ENCODE measurements at regions not wholly inside any gene's neighbourhood (a gene's known extent, or its start where the extent isn't known, plus 50 kb on each side); places are given as distances from the start of the nearest gene placed in this dataset.

DNA sequence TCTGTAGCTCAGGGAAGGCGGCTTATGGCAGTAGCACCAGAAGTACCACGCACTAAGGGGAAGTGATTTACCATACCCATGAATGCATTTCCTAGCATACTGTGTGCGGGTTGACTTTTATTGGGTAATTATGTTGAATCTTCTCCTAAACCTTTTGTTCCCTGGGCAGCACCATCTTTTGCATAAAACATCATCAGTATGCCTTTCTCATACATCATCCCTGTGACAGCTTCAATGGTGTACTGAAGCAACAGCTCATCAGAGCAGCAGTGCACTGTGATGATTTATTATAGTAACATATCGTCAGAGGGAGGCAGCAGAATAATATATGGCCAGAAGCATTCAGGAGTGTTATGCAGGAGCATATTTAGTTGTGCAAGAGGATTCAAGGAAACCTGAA, 204.9 kb downstream of the CDH7 start:
- Histone ChIP-seq H3K4ac (replicated peaks; ENCODE audit: insufficient read length, low read depth, low read length) (no peak overlapping the region), H3K4me1 (replicated peaks in 1 of 4; ENCODE audit: control insufficient read depth in 3 of 4, insufficient read depth in 4 of 4, low read length in 3 of 4) (no peaks in the 10 kb centered on the region), H2BK15ac (ENCODE audit: low read length) (no peak overlapping the region), H3K56ac (replicated peaks; ENCODE audit: insufficient read length, low read depth, low read length) (no peak overlapping the region), H3K9me3 (ENCODE audit: insufficient read depth in 2 of 2, low read depth in 1 of 2, low read length in 1 of 2) (no peaks in the 10 kb centered on the region), H4K91ac (replicated peaks; ENCODE audit: insufficient read length, low read length) (no peak overlapping the region), H3K23ac (ENCODE audit: insufficient read length) (no peak overlapping the region), H3K27ac (ENCODE audit: low read depth, low read length) (no peak overlapping the region), H3K4me2 (ENCODE audit: insufficient read depth in 1 of 2, low read depth in 2 of 2, low read length in 2 of 2) (no peak overlapping the region), H2AFZ (ENCODE audit: low read length) (no peak overlapping the region), H4K20me1 (replicated peaks in 1 of 2; ENCODE audit: control insufficient read depth in 1 of 2, insufficient read depth in 2 of 2, low read length in 2 of 2) (no peaks in the 10 kb centered on the region), H2BK20ac (ENCODE audit: low read length) (no peak overlapping the region), H2AK5ac (ENCODE audit: low read depth, low read length) (no peak overlapping the region), H3K27me3 (replicated peaks in 1 of 4; ENCODE audit: control insufficient read depth in 3 of 4, extremely low read depth in 1 of 4, insufficient read depth in 3 of 4, low read length in 3 of 4) (peaks cover 0 to 1% (median 0%) of the 10 kb centered on the region in 4 experiments; a peak in 1 of 7 replicates), H2BK12ac (ENCODE audit: low read depth, low read length) (no peak overlapping the region), H2BK5ac (ENCODE audit: low read depth, low read length) (no peak overlapping the region), H3K36me3 (ENCODE audit: control insufficient read depth in 2 of 4, insufficient read depth in 4 of 4, low read length in 3 of 4) (no peaks in the 10 kb centered on the region), H4K8ac (ENCODE audit: extremely low read depth, insufficient read depth, low read length) (no peak overlapping the region), H4K5ac (ENCODE audit: insufficient read length, low read depth, low read length) (no peak overlapping the region), H3K9ac (replicated peaks in 1 of 4; ENCODE audit: extremely low read depth in 1 of 4, low read depth in 3 of 4, low read length in 3 of 4) (no peak overlapping the region), H3K14ac (ENCODE audit: insufficient read length) (no peak overlapping the region), H3K79me1 (ENCODE audit: low read depth, low read length) (no peaks in the 10 kb centered on the region), H3K79me2 (ENCODE audit: control insufficient read depth in 1 of 2, insufficient read depth in 2 of 2, low read length in 2 of 2) (no peaks in the 10 kb centered on the region), H3K4me3 (ENCODE audit: extremely low read depth in 1 of 4, insufficient read depth in 2 of 4, low read depth in 3 of 4, low read length in 4 of 4) (no peak overlapping the region), H3K23me2 (ENCODE audit: low read depth, low read length) (no peaks in the 10 kb centered on the region), H2BK120ac (replicated peaks; ENCODE audit: low read depth, low read length) (no peak overlapping the region), H3K18ac (ENCODE audit: extremely low read depth, low read length) (no peak overlapping the region)
- TF ChIP-seq SP2 (IDR thresholded peaks at IDR 0.05; ENCODE audit: low read length) (no peak), SUZ12 (IDR thresholded peaks at IDR 0.05; ENCODE audit: low read length) (no peak), YY1 (IDR thresholded peaks at IDR 0.05; ENCODE audit: low read depth, low read length) (no peak), CHD1 (IDR thresholded peaks at IDR 0.05; ENCODE audit: low read depth, low read length) (no peak), SIN3A (conservative IDR thresholded peaks at IDR 0.05 in 1 of 2, IDR thresholded peaks at IDR 0.05 in 1 of 2; ENCODE audit: low read depth in 1 of 2, low read length in 2 of 2) (no peak), GABPA (IDR thresholded peaks at IDR 0.05; ENCODE audit: borderline replicate concordance, insufficient read depth, low read length) (no peak), BACH1 (IDR thresholded peaks at IDR 0.05; ENCODE audit: low read length) (no peak), EZH2 (IDR thresholded peaks at IDR 0.05; ENCODE audit: low read depth, low read length, severe bottlenecking) (no peak), POU5F1 (IDR thresholded peaks at IDR 0.05; ENCODE audit: low read depth, low read length) (no peak), KDM5A (IDR thresholded peaks at IDR 0.05; ENCODE audit: low read length) (no peak)
- TF ChIP-seq, protein P1, sequence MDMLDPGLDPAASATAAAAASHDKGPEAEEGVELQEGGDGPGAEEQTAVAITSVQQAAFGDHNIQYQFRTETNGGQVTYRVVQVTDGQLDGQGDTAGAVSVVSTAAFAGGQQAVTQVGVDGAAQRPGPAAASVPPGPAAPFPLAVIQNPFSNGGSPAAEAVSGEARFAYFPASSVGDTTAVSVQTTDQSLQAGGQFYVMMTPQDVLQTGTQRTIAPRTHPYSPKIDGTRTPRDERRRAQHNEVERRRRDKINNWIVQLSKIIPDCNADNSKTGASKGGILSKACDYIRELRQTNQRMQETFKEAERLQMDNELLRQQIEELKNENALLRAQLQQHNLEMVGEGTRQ (IDR thresholded peaks at IDR 0.05; ENCODE audit: low read length): no peak
- ChIA-PET CTCF (ENCODE audit: partially characterized antibody) (interaction anchor here (0.6 kb wide), 1 partner anchor 132 kb away, joined by 3 read pairs; no protein-coding TSS in a partner anchor), POLR2A (ENCODE audit: partially characterized antibody) (interaction anchor here (0.7 kb wide), 1 partner anchor 10 kb away, joined by 3 read pairs; no protein-coding TSS in a partner anchor)
- no peak for FAIRE-seq
- DNase-seq (ENCODE audit: low read depth in 1 of 2, low spot score in 2 of 2): no peak
- 92% methylated on average over 4 of the region's 4 CpGs; no CpG with 5 or more reads in 1 of the 2 experiments for WGBS, 2 experiments (ENCODE audit: extremely low coverage in 1 of 2, insufficient coverage in 1 of 2, insufficient read length in 1 of 2, insufficient replicate concordance in 2 of 2, low coverage in 1 of 2, low lambda C conversion rate in 2 of 2, missing lambda C conversion rate in 1 of 2)
